ENCODE measurements at regions not wholly inside any gene's neighbourhood (a gene's known extent, or its start where the extent isn't known, plus 50 kb on each side); places are given as distances from the start of the nearest gene placed in this dataset.
A peak's percentile ranks its signal among the peaks of the same experiment; 100 is the strongest.

- DNase-seq: no peak
Measured at GRCh38 chr9:13580760-13581159, 301.3 kb upstream of the MPDZ start.

GRCh38 chr9:13580131-13580530, 300.6 kb upstream of the MPDZ start:
- no peak for DNase-seq

DNA sequence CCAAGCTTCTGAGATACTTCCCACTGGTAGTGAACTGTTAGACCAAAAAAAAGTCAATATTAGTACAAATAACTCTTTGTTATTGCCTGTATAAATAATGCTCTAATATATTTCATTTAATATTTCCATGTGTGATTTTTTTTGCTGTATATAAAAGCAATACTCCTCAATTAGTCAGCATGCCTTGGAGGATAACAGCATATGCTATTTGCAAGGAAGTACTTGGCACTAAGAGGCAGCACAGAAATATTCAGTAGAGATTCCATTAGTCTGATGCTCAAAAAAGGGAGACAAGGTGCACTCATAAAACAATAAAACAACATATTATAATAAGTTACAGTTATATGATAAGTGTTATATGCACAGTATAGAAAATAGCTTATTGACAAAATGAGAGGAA, 296.6 kb upstream of the MPDZ start:
- no peak for DNase-seq

DNA sequence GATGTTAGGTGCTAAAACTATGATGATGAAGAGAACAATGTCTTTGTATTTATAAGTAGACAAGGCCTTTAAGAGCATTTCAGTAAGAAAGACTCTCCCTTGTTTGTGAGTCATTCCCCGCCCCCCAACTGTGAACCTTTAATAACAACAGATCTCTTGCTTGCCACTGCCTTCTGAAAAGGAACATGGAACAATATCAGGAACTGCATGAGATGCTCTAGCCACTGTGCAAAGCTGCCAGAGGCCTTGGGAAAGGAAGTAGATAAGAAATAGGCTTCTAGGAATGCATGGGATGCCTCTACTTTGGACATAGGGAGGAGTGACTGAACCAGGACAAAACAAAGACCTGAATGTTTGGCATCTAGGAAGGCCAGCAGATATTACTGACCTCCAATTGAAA, 296.1 kb upstream of the MPDZ start:
- DNase-seq: no peak

GRCh38 chr9:13570068-13570974, 290.8 kb upstream of the MPDZ start:
- DNase-seq: no peak

GRCh38 chr9:13569602-13570067, 290.1 kb upstream of the MPDZ start:
- DNase-seq: no peak

- DNase-seq: no peak
Measured at GRCh38 chr9:13568841-13569601, 289.5 kb upstream of the MPDZ start.

GRCh38 chr9:13568405-13568804, 288.9 kb upstream of the MPDZ start:
- no peak for DNase-seq

GRCh38 chr9:13567833-13568232, 288.3 kb upstream of the MPDZ start:
- DNase-seq: no peak

- DNase-seq: no peak
Measured at GRCh38 chr9:13557746-13558145, 278.3 kb upstream of the MPDZ start.

DNA sequence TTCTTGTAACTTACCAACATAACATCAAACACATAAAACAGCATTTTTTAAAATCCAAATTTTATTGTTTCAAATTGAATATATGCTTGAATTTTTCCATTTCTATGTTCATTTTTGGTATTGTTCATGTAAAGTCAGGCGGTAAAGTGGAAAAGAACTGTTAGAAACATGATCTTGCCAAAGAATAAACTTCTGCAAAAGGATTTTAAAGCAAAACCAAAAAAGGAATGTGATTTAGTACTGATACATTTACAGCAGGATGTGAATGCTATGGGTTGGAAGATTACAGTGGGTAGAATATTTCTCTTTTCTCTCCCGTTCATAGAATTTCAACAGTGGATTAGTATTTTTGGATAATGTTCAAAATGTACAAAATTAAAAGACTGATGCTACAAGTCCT, 277.2 kb upstream of the MPDZ start:
- no peak for DNase-seq

DNA sequence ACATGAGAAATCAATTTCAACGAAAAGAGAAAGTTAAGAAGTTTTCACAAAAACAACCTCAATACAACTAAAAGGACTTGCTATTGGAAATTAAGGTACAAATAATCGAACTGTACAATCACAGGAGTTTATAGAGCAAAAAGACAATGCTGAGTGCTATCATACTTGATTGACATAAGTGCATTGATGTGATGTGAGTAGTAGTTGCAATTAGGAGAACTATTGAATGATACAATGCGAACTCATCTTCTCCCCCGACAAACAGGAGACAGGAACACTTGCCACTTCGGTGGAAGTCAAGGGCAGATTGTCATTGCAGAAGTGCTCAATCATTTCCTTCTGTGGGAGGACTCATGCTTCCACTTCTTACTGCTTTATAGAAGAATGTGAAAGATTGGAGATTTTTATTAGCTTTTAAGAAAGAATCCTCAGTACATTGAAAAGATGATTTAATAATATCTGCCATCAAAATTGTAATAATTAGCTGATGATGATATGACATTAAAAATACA, 276.6 kb upstream of the MPDZ start:
- DNase-seq: no peak

- DNase-seq: no peak
Measured at GRCh38 chr9:13555516-13555915, 276.0 kb upstream of the MPDZ start.

GRCh38 chr9:13554626-13555025, 275.1 kb upstream of the MPDZ start:
- no peak for DNase-seq

DNA sequence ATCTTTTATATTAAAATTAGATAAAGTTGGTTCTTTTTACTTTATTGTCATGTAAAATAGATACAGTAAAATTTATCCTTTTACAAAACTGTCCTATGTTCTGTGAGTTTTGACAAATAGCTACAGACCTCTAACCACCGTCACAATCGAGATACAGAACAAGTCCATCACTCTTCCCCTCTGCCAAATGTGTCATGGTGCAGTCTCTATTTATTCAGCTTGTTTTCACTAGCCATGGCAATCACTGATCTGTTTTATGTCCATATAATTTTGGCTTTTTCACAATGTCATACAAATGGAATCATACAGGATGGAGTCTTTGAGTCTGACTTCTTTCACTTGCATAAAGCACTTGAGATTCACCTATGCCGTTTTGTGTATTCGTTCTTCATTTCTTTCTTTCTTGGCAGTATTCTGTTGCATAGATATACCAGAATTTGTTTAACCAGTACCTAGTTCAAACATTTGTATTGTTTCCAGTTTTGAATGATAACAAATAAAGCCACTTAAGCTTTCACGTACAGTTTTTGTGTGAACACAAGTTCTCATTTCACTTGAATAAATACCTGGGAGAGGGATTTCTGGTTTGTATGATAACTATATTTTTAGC, 273.2 kb upstream of the MPDZ start:
- DNase-seq: no peak

DNA sequence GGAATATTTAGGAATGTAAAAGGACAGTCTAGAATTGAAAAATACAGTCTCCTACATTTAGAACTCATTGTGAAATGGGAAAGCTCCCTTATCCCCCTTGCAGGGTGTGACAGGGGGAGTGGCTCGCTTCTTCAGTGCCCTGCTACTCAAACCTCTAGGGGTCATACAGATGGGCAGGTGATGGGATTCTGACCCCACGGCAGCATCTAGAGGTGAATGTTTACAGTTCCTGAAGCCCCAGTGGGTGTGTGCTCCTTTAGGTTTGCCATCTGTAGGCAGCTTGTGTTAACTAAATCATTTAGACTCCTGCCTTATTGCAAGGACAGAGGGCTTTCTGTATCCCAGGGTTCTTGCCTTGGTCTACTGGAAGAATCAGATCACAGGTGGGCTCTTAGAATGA, 271.0 kb upstream of the MPDZ start:
- peak; percentile 23 for DNase-seq

DNA sequence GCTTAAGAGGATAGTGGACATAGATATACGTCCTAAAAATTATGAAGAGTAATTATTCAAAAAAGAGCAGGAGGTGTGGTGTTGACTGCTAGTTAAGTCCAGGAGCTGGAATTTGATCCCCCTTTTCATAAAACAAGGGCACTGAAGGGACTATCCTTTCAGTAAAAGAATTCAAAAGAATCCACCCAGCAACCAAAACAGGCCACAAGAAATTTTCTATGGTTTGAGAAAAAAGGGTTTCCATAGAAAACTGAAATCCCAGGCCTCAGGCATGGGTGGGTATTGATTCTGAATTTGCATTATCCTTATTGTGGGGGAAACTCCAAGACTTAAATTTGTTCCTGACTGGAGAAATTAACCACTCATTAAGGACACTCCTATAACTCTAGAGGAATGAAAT, 269.0 kb upstream of the MPDZ start:
- DNase-seq: no peak

DNA sequence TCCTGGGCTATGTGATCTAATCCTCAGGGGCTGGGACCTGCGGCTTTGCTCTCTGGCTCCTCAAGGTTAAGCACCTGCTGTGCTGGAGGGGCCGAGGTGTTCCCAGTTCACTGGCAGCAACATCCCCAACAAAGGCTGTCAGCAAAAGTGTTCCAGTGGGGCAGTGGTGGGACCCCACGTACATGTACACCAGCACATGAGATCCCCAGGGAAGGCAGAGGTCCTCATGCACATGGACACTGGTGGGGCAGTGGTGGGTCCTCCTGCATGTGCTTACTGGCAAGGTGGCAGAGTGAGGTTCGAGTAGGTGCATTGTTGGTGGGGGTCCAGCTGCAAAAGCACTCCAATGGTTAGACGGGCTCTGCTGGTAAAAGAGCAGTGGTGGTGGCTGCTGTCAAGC, 255.6 kb upstream of the MPDZ start:
- no peak for DNase-seq

GRCh38 chr9:13534006-13534405, 254.5 kb upstream of the MPDZ start:
- no peak for DNase-seq

- no peak for DNase-seq
Measured at GRCh38 chr9:13532407-13532806, 252.9 kb upstream of the MPDZ start.

GRCh38 chr9:13529321-13530104, 250.0 kb upstream of the MPDZ start:
- peak; percentile 79 for DNase-seq

DNA sequence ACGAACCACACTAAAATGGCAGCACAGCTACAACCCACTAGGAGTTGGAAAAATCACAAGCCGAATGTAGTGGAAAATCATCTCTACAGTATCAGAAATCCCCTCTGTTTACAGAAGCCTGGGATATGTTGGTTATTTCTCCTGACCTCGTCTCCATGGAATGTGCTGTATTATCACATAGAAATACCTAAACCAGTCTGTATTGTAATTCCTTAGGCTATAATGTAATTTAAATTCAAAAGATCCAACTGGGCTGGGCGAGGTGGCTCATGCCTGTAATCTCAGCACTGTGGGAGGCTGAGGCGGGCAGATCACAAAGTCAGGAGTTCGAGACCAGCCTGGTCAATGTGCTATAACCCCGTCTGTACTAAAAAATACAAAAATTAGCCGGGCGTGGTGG, 244.8 kb upstream of the MPDZ start:
- DNase-seq: no peak

DNA sequence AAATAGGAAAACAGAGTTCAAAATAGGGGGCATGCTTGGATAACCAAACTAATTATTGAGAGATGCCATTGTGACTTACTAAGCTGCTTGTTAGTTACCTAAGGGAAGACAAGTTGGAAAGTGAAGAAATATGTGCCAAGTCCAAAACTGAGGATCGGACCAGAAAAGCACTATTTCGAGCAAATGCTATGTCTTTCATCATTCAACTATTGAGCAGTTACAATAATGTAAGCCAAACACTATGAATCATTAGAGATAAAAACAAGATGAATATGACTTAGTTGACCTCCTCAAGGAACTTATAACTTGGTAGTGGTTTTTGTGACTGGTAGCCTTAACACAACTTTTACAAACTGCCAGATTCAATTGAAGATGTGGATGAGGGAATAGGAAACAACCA, 240.6 kb upstream of the MPDZ start:
- no peak for DNase-seq

Data from NCI-H524 treated with DMSO at 0.1 percent for 48 hours (cell line).